Parathyroid adenoma (tissue), 2 donors: ENCODE measurements at regions not wholly inside any gene's neighbourhood (a gene's known extent, or its start where the extent isn't known, plus 50 kb on each side); places are given as distances from the start of the nearest gene placed in this dataset.

ENCODE experiments used
- H2AFZ ChIP-seq: fragments of 300-600 bp; sonication (generic); one replicate; pipeline ENCODE4 v1.7.0; 2017; ENCODE audit warnings: antibody characterized with exemption, mild to moderate bottlenecking
- H3K27ac ChIP-seq: fragments of 300-600 bp; sonication (generic); one replicate; pipeline ENCODE4 v1.7.0; 2017
- H3K27me3 ChIP-seq: fragments of 300-600 bp; sonication (generic); one replicate; pipeline ENCODE4 v1.7.0; 2017; ENCODE audit warnings: low read length; ENCODE audit not compliant: control insufficient read depth, insufficient read depth
- H3K36me3 ChIP-seq: fragments of 300-600 bp; sonication (generic); one replicate; pipeline ENCODE4 v1.7.0; 2017; ENCODE audit warnings: low read length; ENCODE audit not compliant: control insufficient read depth, insufficient read depth
- H3K4me1 ChIP-seq: fragments of 300-600 bp; sonication (generic); one replicate; pipeline ENCODE4 v1.7.0; 2017; ENCODE audit warnings: control low read depth
- H3K4me2 ChIP-seq: fragments of 300-600 bp; sonication (generic); one replicate; pipeline ENCODE4 v1.7.0; 2017; ENCODE audit warnings: low read length
- H3K4me3 ChIP-seq: fragments of 300-600 bp; sonication (generic); one replicate; pipeline ENCODE4 v1.7.0; 2017; ENCODE audit warnings: low read depth, low read length
- H3K79me2 ChIP-seq: fragments of 300-600 bp; sonication (generic); one replicate; pipeline ENCODE4 v1.7.0; 2017; ENCODE audit warnings: control low read depth
- H3K9ac ChIP-seq: fragments of 300-600 bp; sonication (generic); one replicate; pipeline ENCODE4 v1.7.0; 2017; ENCODE audit warnings: mild to moderate bottlenecking
- H3K9me3 ChIP-seq: fragments of 300-600 bp; sonication (generic); one replicate; pipeline ENCODE4 v1.7.0; 2017; ENCODE audit warnings: low read length; ENCODE audit not compliant: control insufficient read depth
- TF ChIP-seq, protein P1 (sequence below): fragments of 300-600 bp; sonication (generic); IDR thresholded peaks from one replicate; pipeline ENCODE4 v1.7.0; 2017; ENCODE audit warnings: antibody characterized with exemption, mild to moderate bottlenecking
- donor health status: primary hyperparathyroidism.

GRCh38 chr1:189811960-189812359 lies 665.7 kb downstream of the BRINP3 start:
- TF ChIP-seq, protein P1, sequence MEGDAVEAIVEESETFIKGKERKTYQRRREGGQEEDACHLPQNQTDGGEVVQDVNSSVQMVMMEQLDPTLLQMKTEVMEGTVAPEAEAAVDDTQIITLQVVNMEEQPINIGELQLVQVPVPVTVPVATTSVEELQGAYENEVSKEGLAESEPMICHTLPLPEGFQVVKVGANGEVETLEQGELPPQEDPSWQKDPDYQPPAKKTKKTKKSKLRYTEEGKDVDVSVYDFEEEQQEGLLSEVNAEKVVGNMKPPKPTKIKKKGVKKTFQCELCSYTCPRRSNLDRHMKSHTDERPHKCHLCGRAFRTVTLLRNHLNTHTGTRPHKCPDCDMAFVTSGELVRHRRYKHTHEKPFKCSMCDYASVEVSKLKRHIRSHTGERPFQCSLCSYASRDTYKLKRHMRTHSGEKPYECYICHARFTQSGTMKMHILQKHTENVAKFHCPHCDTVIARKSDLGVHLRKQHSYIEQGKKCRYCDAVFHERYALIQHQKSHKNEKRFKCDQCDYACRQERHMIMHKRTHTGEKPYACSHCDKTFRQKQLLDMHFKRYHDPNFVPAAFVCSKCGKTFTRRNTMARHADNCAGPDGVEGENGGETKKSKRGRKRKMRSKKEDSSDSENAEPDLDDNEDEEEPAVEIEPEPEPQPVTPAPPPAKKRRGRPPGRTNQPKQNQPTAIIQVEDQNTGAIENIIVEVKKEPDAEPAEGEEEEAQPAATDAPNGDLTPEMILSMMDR: no peak
- no peak overlapping the region for H3K27ac ChIP-seq

GRCh38 chr1:189816558-189816957 lies 661.1 kb downstream of the BRINP3 start:
- no peak overlapping the region for H3K9ac ChIP-seq
- no peaks in the 10 kb centered on the region for H3K9me3 ChIP-seq
- no peak overlapping the region for H3K27ac ChIP-seq
- H3K4me1 ChIP-seq: no peaks in the 10 kb centered on the region
- no peaks in the 10 kb centered on the region for H3K27me3 ChIP-seq
- H3K79me2 ChIP-seq: no peaks in the 10 kb centered on the region
- no peaks in the 10 kb centered on the region for H3K36me3 ChIP-seq
- TF ChIP-seq, protein P1: no peak
- no peak overlapping the region for H2AFZ ChIP-seq
- no peak overlapping the region for H3K4me2 ChIP-seq
- H3K4me3 ChIP-seq: no peak overlapping the region

More at GRCh38 chr1:189811960-189812359, 665.7 kb downstream of the BRINP3 start:
- no peak overlapping the region for H3K9ac ChIP-seq
- H3K4me3 ChIP-seq: no peak overlapping the region
- no peak overlapping the region for H2AFZ ChIP-seq
- H3K27me3 ChIP-seq: no peaks in the 10 kb centered on the region
- H3K36me3 ChIP-seq: no peaks in the 10 kb centered on the region
- H3K9me3 ChIP-seq: no peaks in the 10 kb centered on the region
- H3K4me2 ChIP-seq: no peak overlapping the region
- no peaks in the 10 kb centered on the region for H3K79me2 ChIP-seq
- H3K4me1 ChIP-seq: no peaks in the 10 kb centered on the region

GRCh38 chr1:189819751-189820150 lies 657.9 kb downstream of the BRINP3 start:
- Histone ChIP-seq H3K4me3 (no peak overlapping the region), H3K4me1 (no peaks in the 10 kb centered on the region), H3K79me2 (no peaks in the 10 kb centered on the region), H3K9me3 (no peaks in the 10 kb centered on the region), H2AFZ (no peak overlapping the region), H3K9ac (no peak overlapping the region), H3K36me3 (no peaks in the 10 kb centered on the region), H3K27me3 (no peaks in the 10 kb centered on the region), H3K4me2 (no peak overlapping the region), H3K27ac (no peak overlapping the region)
- TF ChIP-seq, protein P1: no peak

- H3K9me3 ChIP-seq: no peaks in the 10 kb centered on the region
- no peak overlapping the region for H3K4me2 ChIP-seq
- H3K27ac ChIP-seq: no peak overlapping the region
- H3K79me2 ChIP-seq: no peaks in the 10 kb centered on the region
- H3K36me3 ChIP-seq: no peaks in the 10 kb centered on the region
- H3K9ac ChIP-seq: no peak overlapping the region
- TF ChIP-seq, protein P1: no peak
- H2AFZ ChIP-seq: no peak overlapping the region
- no peaks in the 10 kb centered on the region for H3K27me3 ChIP-seq
- H3K4me1 ChIP-seq: no peaks in the 10 kb centered on the region
- no peak overlapping the region for H3K4me3 ChIP-seq
Observed at GRCh38 chr1:189821833-189822232, 655.8 kb downstream of the BRINP3 start.

GRCh38 chr1:189834813-189835212 lies 642.9 kb downstream of the BRINP3 start:
- Histone ChIP-seq H3K79me2 (no peaks in the 10 kb centered on the region), H3K4me1 (no peaks in the 10 kb centered on the region), H3K9me3 (no peaks in the 10 kb centered on the region), H3K4me2 (no peak overlapping the region), H2AFZ (no peak overlapping the region), H3K27me3 (no peaks in the 10 kb centered on the region), H3K27ac (no peak overlapping the region), H3K4me3 (no peak overlapping the region), H3K36me3 (no peaks in the 10 kb centered on the region), H3K9ac (no peak overlapping the region)
- TF ChIP-seq, protein P1: no peak
